Osteoblast (primary cell): ENCODE measurements at regions not wholly inside any gene's neighbourhood (a gene's known extent, or its start where the extent isn't known, plus 50 kb on each side); places are given as distances from the start of the nearest gene placed in this dataset.
A peak's percentile ranks its signal among the peaks of the same experiment; 100 is the strongest.

Experiments
- DNase-seq: peaks from one replicate; pipeline ENCODE4 v3.0.0; 2011; ENCODE audit warnings: low spot score, mixed read lengths; ENCODE audit not compliant: insufficient read length; ENCODE audit errors: missing footprints
- H2AFZ ChIP-seq: 2 replicates; pipeline ENCODE4 v1.6.0; 2011; ENCODE audit warnings: mild to moderate bottlenecking, low read length
- H3K27ac ChIP-seq: 2 replicates; pipeline ENCODE4 v1.5.1; 2011; ENCODE audit warnings: mild to moderate bottlenecking, low read depth, low read length, moderate library complexity
- H3K27me3 ChIP-seq: 2 replicates; pipeline ENCODE4 v1.6.0; 2012; ENCODE audit warnings: mild to moderate bottlenecking, control low read depth, inconsistent platforms, low read length, moderate library complexity; ENCODE audit not compliant: insufficient read depth
- H3K36me3 ChIP-seq: 2 replicates; pipeline ENCODE4 v1.5.1; 2011; ENCODE audit warnings: mild to moderate bottlenecking, low read length, control low read depth, moderate library complexity; ENCODE audit not compliant: insufficient read depth
- H3K4me1 ChIP-seq: 2 replicates; pipeline ENCODE4 v1.5.1; 2011; ENCODE audit warnings: mild to moderate bottlenecking, low read length, control low read depth, moderate library complexity; ENCODE audit not compliant: insufficient read depth
- H3K4me2 ChIP-seq: 2 replicates; pipeline ENCODE4 v1.6.0; 2011; ENCODE audit warnings: mild to moderate bottlenecking, low read length; ENCODE audit not compliant: insufficient read depth
- H3K4me3 ChIP-seq: fragments of 200-600 bp; sonication (generic); 3 replicates; pipeline ENCODE4 v1.5.1; 2012; ENCODE audit warnings: mild to moderate bottlenecking, low read length, inconsistent platforms; ENCODE audit not compliant: insufficient read depth
- H3K79me2 ChIP-seq: 2 replicates; pipeline ENCODE4 v1.6.0; 2012; ENCODE audit warnings: mild to moderate bottlenecking, low read length, control low read depth, inconsistent platforms; ENCODE audit not compliant: insufficient read depth
- H3K9me3 ChIP-seq: 2 replicates; pipeline ENCODE4 v1.5.1; 2011; ENCODE audit warnings: low read depth, low read length, control low read depth
- H4K20me1 ChIP-seq: 2 replicates; pipeline ENCODE4 v1.6.0; 2012; ENCODE audit warnings: mild to moderate bottlenecking, low read length, control low read depth; ENCODE audit not compliant: insufficient read depth
- CTCF ChIP-seq: IDR thresholded peaks from 2 replicates; pipeline ENCODE4 v1.5.1; 2011; ENCODE audit warnings: mild to moderate bottlenecking, low read depth, low read length, moderate library complexity; ENCODE audit errors: extremely low read depth

- Histone ChIP-seq H3K79me2 (no peaks in the 10 kb centered on the region), H3K27ac (peak overlapping the region; percentile 92), H3K4me2 (peak overlapping the region; percentile 72), H3K4me3 (peak overlapping the region; percentile 17), H2AFZ (peak overlapping the region; percentile 34), H3K27me3 (no peaks in the 10 kb centered on the region), H3K4me1 (peaks cover 27% of the 10 kb centered on the region), H4K20me1 (no peaks in the 10 kb centered on the region), H3K36me3 (no peaks in the 10 kb centered on the region), H3K9me3 (no peaks in the 10 kb centered on the region)
- TF ChIP-seq CTCF = no peak
- DNase-seq = no peak
These were observed 100.8 kb upstream of the LIPC start for GRCh38 chr15:58330741-58331559.

- TF ChIP-seq CTCF = no peak
- peak overlapping the region; percentile 72 for H3K4me2 ChIP-seq
- H2AFZ ChIP-seq = peak overlapping the region; percentile 13
- no peaks in the 10 kb centered on the region for H3K27me3 ChIP-seq
- H3K27ac ChIP-seq = peak overlapping the region; percentile 92
- H3K9me3 ChIP-seq = no peaks in the 10 kb centered on the region
- peaks cover 27% of the 10 kb centered on the region for H3K4me1 ChIP-seq
- H3K36me3 ChIP-seq = no peaks in the 10 kb centered on the region
- no peaks in the 10 kb centered on the region for H3K79me2 ChIP-seq
- no peaks in the 10 kb centered on the region for H4K20me1 ChIP-seq
- peak; percentile 10 for DNase-seq
- H3K4me3 ChIP-seq = peak overlapping the region; percentile 17
These were observed 100.3 kb upstream of the LIPC start for GRCh38 chr15:58331560-58331912.

- no peaks in the 10 kb centered on the region for H3K9me3 ChIP-seq
- peaks cover 27% of the 10 kb centered on the region for H3K4me1 ChIP-seq
- peak overlapping the region; percentile 92 for H3K27ac ChIP-seq
- no peak for TF ChIP-seq CTCF
- peak overlapping the region; percentile 72 for H3K4me2 ChIP-seq
- DNase-seq = peak; percentile 65
- no peaks in the 10 kb centered on the region for H3K27me3 ChIP-seq
- no peaks in the 10 kb centered on the region for H3K36me3 ChIP-seq
- H2AFZ ChIP-seq = peak overlapping the region; percentile 59
- peak overlapping the region; percentile 14 for H3K4me3 ChIP-seq
- H4K20me1 ChIP-seq = no peaks in the 10 kb centered on the region
- no peaks in the 10 kb centered on the region for H3K79me2 ChIP-seq
These were observed 99.7 kb upstream of the LIPC start for GRCh38 chr15:58331913-58332675.

GRCh38 chr15:58332676-58333400 lies 99.0 kb upstream of the LIPC start:
- Histone ChIP-seq H3K27ac (peak overlapping the region; percentile 92), H2AFZ (peak overlapping the region; percentile 59), H4K20me1 (no peaks in the 10 kb centered on the region), H3K4me1 (peaks cover 27% of the 10 kb centered on the region), H3K36me3 (no peaks in the 10 kb centered on the region), H3K27me3 (no peaks in the 10 kb centered on the region), H3K4me3 (no peak overlapping the region), H3K4me2 (peak overlapping the region; percentile 51), H3K9me3 (no peaks in the 10 kb centered on the region), H3K79me2 (no peaks in the 10 kb centered on the region)
- DNase-seq = no peak
- TF ChIP-seq CTCF = no peak
